Smooth muscle cell (in vitro differentiated cells): ENCODE measurements at regions not wholly inside any gene's neighbourhood (a gene's known extent, or its start where the extent isn't known, plus 50 kb on each side); places are given as distances from the start of the nearest gene placed in this dataset.

Experiments
- DNase-seq: peaks from one replicate; lab custom pipeline; 2025; ENCODE audit not compliant: unreplicated experiment; lab: John Stamatoyannopoulos, UW
- H2AFZ ChIP-seq: fragments of 200-600 bp; sonication (generic); 2 replicates; pipeline ENCODE4 v1.6.0; 2016; ENCODE audit warnings: antibody characterized with exemption, low read depth, mild to moderate bottlenecking
- H3F3A ChIP-seq: fragments of 200-600 bp; sonication (generic); 2 replicates; pipeline ENCODE4 v1.6.0; 2017; ENCODE audit warnings: antibody characterized with exemption, low read depth
- H3K27ac ChIP-seq: fragments of 200-600 bp; sonication (generic); 2 replicates; pipeline ENCODE4 v1.5.1; 2016; ENCODE audit warnings: low read depth, mild to moderate bottlenecking
- H3K27me3 ChIP-seq: fragments of 200-600 bp; sonication (generic); 2 replicates; pipeline ENCODE4 v1.6.1; 2016; ENCODE audit warnings: low read depth, mild to moderate bottlenecking
- H3K36me3 ChIP-seq: fragments of 200-600 bp; sonication (generic); 2 replicates; pipeline ENCODE4 v1.5.1; 2016; ENCODE audit warnings: low read depth
- H3K4me1 ChIP-seq: fragments of 200-600 bp; sonication (generic); 2 replicates; pipeline ENCODE4 v1.5.1; 2016; ENCODE audit warnings: low read depth
- H3K4me2 ChIP-seq: fragments of 200-600 bp; sonication (generic); 2 replicates; pipeline ENCODE4 v1.6.0; 2016; ENCODE audit warnings: mild to moderate bottlenecking
- H3K4me3 ChIP-seq: fragments of 200-600 bp; sonication (generic); 2 replicates; pipeline ENCODE4 v1.5.1; 2016; ENCODE audit warnings: mild to moderate bottlenecking
- H3K79me2 ChIP-seq: fragments of 200-600 bp; sonication (generic); 2 replicates; pipeline ENCODE4 v1.6.0; 2016; ENCODE audit warnings: low read depth, mild to moderate bottlenecking
- H3K9ac ChIP-seq: fragments of 200-600 bp; sonication (generic); 2 replicates; pipeline ENCODE4 v1.6.0; 2016; ENCODE audit warnings: low read depth
- H3K9me3 ChIP-seq: fragments of 200-600 bp; sonication (generic); replicated peaks from 2 replicates; pipeline ENCODE4 v1.5.1; 2016; ENCODE audit warnings: low read depth
- H4K20me1 ChIP-seq: fragments of 200-600 bp; sonication (generic); 2 replicates; pipeline ENCODE4 v1.6.0; 2016; ENCODE audit warnings: low read depth
- CTCF ChIP-seq: fragments of 200-600 bp; sonication (generic); IDR thresholded peaks from 2 replicates; pipeline ENCODE4 v1.5.1; 2017; ENCODE audit warnings: borderline replicate concordance, mild to moderate bottlenecking, antibody characterized with exemption; ENCODE audit not compliant: insufficient read depth, poor library complexity, severe bottlenecking
- WGBS: methylation state at CpG from one replicate; pipeline ENCODE4 v1.1.7; 2016; ENCODE audit warnings: low lambda C conversion rate; 5-methylcytosine and 5-hydroxymethylcytosine counted together

GRCh38 chr6:124881898-124882578, 80.2 kb upstream of the RNF217 start:
- Histone ChIP-seq H3K27me3 (no peaks in the 10 kb centered on the region), H3K9ac (no peak overlapping the region), H3K27ac (no peak overlapping the region), H3K79me2 (no peaks in the 10 kb centered on the region), H4K20me1 (no peaks in the 10 kb centered on the region), H3F3A (no peaks in the 10 kb centered on the region), H2AFZ (no peak overlapping the region), H3K36me3 (no peaks in the 10 kb centered on the region), H3K9me3 (no peaks in the 10 kb centered on the region), H3K4me2 (no peak overlapping the region), H3K4me3 (no peak overlapping the region), H3K4me1 (peaks cover 3% of the 10 kb centered on the region)
- WGBS = 17% methylated on average over 4 of the region's 4 CpGs
- no peak for TF ChIP-seq CTCF
- no peak for DNase-seq

DNA sequence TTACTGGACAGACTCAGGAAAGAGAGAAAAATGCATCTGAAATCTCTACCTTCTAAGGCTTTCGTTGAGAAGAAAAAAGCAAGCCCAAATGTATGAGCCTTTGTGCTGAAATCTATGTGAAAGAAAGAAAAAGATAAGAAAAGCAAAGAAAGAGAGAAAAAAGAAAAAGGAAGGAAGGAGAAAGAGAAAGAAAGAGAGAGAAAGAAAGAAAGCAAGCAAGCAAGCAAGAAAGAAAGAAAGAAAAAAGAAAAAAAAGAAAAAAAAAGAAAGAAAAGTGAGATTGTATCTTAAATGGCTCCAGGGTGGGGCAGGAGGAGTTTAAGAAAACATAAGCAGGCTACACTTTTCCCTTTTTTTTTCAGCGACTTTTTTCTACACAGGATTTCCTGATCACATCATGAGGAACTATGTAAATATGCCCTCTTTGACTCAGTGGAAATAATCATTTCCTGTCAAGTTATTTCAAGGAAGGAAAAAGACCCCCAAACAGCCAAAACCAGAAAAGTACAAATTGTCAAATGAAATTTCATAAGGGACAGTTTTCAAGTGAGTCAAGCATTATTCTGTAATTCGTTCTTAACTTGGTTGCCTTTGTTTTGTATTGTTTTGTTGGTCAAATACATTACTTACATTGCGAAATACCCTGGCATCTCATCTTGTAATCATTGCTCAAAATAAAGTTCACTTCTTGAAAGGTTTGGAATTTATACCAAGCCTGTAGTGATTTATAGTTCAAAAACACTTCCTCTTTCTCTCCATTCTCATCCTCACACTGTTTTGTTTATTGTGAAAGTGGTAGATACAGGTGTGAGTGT, 79.5 kb upstream of the RNF217 start:
- Histone ChIP-seq H3K27ac (no peak overlapping the region), H3K4me2 (no peak overlapping the region), H3K36me3 (no peaks in the 10 kb centered on the region), H4K20me1 (no peaks in the 10 kb centered on the region), H3K9ac (no peak overlapping the region), H3K27me3 (no peaks in the 10 kb centered on the region), H3K4me3 (no peak overlapping the region), H3K4me1 (peaks cover 3% of the 10 kb centered on the region), H3F3A (no peaks in the 10 kb centered on the region), H3K79me2 (no peaks in the 10 kb centered on the region), H2AFZ (no peak overlapping the region), H3K9me3 (no peaks in the 10 kb centered on the region)
- no peak for TF ChIP-seq CTCF
- DNase-seq = no peak
- WGBS = 52% methylated on average over 4 of the region's 4 CpGs

GRCh38 chr6:124885171-124885570, 77.1 kb upstream of the RNF217 start:
- TF ChIP-seq CTCF = no peak
- Histone ChIP-seq H3K4me2 (no peak overlapping the region), H3K4me1 (peaks cover 12% of the 10 kb centered on the region), H3K27me3 (no peaks in the 10 kb centered on the region), H3K27ac (no peak overlapping the region), H3K79me2 (no peaks in the 10 kb centered on the region), H3K36me3 (no peaks in the 10 kb centered on the region), H2AFZ (no peak overlapping the region), H3K4me3 (no peak overlapping the region), H3K9ac (no peak overlapping the region), H3F3A (no peaks in the 10 kb centered on the region), H4K20me1 (no peaks in the 10 kb centered on the region), H3K9me3 (no peaks in the 10 kb centered on the region)
- no peak for DNase-seq
- 88% methylated on average over 2 of the region's 2 CpGs for WGBS
